ENCODE measurements at regions not wholly inside any gene's neighbourhood (a gene's known extent, or its start where the extent isn't known, plus 50 kb on each side); places are given as distances from the start of the nearest gene placed in this dataset.

GRCh38 chr16:51640196-51640595 lies 489.1 kb upstream of the SALL1 start:
- H3K9ac ChIP-seq (ENCODE audit: low read length in 5 of 5): no peak overlapping the region
- no peaks in the 10 kb centered on the region for H3K36me3 ChIP-seq (ENCODE audit: control insufficient read depth in 5 of 5, insufficient read depth in 5 of 5, low read length in 5 of 5)
- no peaks in the 10 kb centered on the region for H3K4me1 ChIP-seq (ENCODE audit: control insufficient read depth in 5 of 5, insufficient read depth in 5 of 5, low read length in 5 of 5)
- peaks cover 0 to 10% (median 0%) of the 10 kb centered on the region in 5 donors for H3K27me3 ChIP-seq (ENCODE audit: control insufficient read depth in 5 of 5, insufficient read depth in 4 of 5, low read length in 5 of 5)
- H3K9me3 ChIP-seq (ENCODE audit: control insufficient read depth in 5 of 5, low read length in 5 of 5): peaks cover 0 to 7% (median 0%) of the 10 kb centered on the region in 5 donors
- no peak overlapping the region for H3K4me3 ChIP-seq (ENCODE audit: low read depth in 1 of 5, low read length in 5 of 5)
- no peak overlapping the region for H3K27ac ChIP-seq (ENCODE audit: low read depth, low read length)

DNA sequence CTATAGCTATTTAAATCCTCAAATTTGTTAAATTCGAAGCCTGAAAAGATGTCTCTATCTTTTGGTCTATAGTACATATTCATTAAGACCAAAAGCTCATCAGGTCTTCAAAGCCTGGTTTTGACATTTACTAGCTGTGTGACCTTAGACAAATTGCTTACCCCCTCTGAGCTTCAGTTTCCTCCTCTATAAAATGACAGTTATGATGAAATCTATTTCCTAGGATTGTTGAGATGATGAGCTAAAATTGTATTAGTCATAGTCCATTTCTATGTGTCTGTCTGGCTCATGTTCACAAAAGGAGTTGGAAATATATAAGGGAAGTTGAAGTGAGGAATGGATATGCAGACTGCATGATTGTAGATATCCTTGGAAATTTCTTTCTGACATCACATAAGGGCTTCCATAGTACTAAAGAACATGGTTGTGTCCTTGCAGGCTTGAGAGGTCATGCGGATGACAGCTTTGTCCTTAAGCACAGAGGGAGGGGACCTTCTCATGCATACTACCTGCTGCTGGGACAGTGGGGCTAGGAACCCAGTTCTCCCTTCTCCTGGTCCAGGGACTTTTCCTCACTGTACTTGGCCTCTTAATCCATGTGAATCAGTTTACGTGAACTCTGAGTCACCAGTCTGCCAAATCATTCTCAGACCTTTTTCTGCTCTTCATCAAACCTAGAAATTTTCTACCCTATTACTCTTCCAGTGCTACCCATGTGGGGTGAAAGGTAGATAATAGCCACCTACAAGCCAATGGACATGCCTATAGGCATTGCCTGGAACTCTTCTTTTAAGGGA lies 487.5 kb upstream of the SALL1 start:
- peaks cover 0 to 10% (median 0%) of the 10 kb centered on the region in 5 donors for H3K27me3 ChIP-seq (ENCODE audit: control insufficient read depth in 5 of 5, insufficient read depth in 4 of 5, low read length in 5 of 5)
- H3K9ac ChIP-seq (ENCODE audit: low read length in 5 of 5): no peak overlapping the region
- peaks cover 0 to 7% (median 0%) of the 10 kb centered on the region in 5 donors for H3K9me3 ChIP-seq (ENCODE audit: control insufficient read depth in 5 of 5, low read length in 5 of 5)
- H3K36me3 ChIP-seq (ENCODE audit: control insufficient read depth in 5 of 5, insufficient read depth in 5 of 5, low read length in 5 of 5): no peaks in the 10 kb centered on the region
- H3K4me1 ChIP-seq (ENCODE audit: control insufficient read depth in 5 of 5, insufficient read depth in 5 of 5, low read length in 5 of 5): no peaks in the 10 kb centered on the region
- H3K4me3 ChIP-seq (ENCODE audit: low read depth in 1 of 5, low read length in 5 of 5): no peak overlapping the region
- H3K27ac ChIP-seq (ENCODE audit: low read depth, low read length): no peak overlapping the region

- Histone ChIP-seq H3K27ac (ENCODE audit: low read depth, low read length) (no peak overlapping the region), H3K36me3 (ENCODE audit: control insufficient read depth in 5 of 5, insufficient read depth in 5 of 5, low read length in 5 of 5) (no peaks in the 10 kb centered on the region), H3K9me3 (ENCODE audit: control insufficient read depth in 5 of 5, low read length in 5 of 5) (peaks cover 0 to 7% (median 0%) of the 10 kb centered on the region in 5 donors), H3K27me3 (ENCODE audit: control insufficient read depth in 5 of 5, insufficient read depth in 4 of 5, low read length in 5 of 5) (peaks cover 0 to 10% (median 0%) of the 10 kb centered on the region in 5 donors), H3K9ac (ENCODE audit: low read length in 5 of 5) (no peak overlapping the region), H3K4me1 (ENCODE audit: control insufficient read depth in 5 of 5, insufficient read depth in 5 of 5, low read length in 5 of 5) (no peaks in the 10 kb centered on the region), H3K4me3 (ENCODE audit: low read depth in 1 of 5, low read length in 5 of 5) (no peak overlapping the region)
These were observed 486.7 kb upstream of the SALL1 start for GRCh38 chr16:51637770-51638094.

- Histone ChIP-seq H3K27ac (ENCODE audit: low read depth, low read length) (no peak overlapping the region), H3K27me3 (ENCODE audit: control insufficient read depth in 5 of 5, insufficient read depth in 4 of 5, low read length in 5 of 5) (peaks cover 0 to 10% (median 0%) of the 10 kb centered on the region in 5 donors), H3K9ac (ENCODE audit: low read length in 5 of 5) (no peak overlapping the region), H3K4me3 (ENCODE audit: low read depth in 1 of 5, low read length in 5 of 5) (no peak overlapping the region), H3K36me3 (ENCODE audit: control insufficient read depth in 5 of 5, insufficient read depth in 5 of 5, low read length in 5 of 5) (no peaks in the 10 kb centered on the region), H3K9me3 (ENCODE audit: control insufficient read depth in 5 of 5, low read length in 5 of 5) (peaks cover 0 to 7% (median 0%) of the 10 kb centered on the region in 5 donors), H3K4me1 (ENCODE audit: control insufficient read depth in 5 of 5, insufficient read depth in 5 of 5, low read length in 5 of 5) (no peaks in the 10 kb centered on the region)
These were observed 486.1 kb upstream of the SALL1 start for GRCh38 chr16:51636920-51637769.

GRCh38 chr16:51635181-51635580 lies 484.1 kb upstream of the SALL1 start:
- Histone ChIP-seq H3K4me1 (ENCODE audit: control insufficient read depth in 5 of 5, insufficient read depth in 5 of 5, low read length in 5 of 5) (no peaks in the 10 kb centered on the region), H3K36me3 (ENCODE audit: control insufficient read depth in 5 of 5, insufficient read depth in 5 of 5, low read length in 5 of 5) (no peaks in the 10 kb centered on the region), H3K9me3 (ENCODE audit: control insufficient read depth in 5 of 5, low read length in 5 of 5) (peaks cover 0 to 5% (median 3%) of the 10 kb centered on the region in 5 donors), H3K27me3 (ENCODE audit: control insufficient read depth in 5 of 5, insufficient read depth in 4 of 5, low read length in 5 of 5) (peaks cover 0 to 10% (median 0%) of the 10 kb centered on the region in 5 donors), H3K27ac (ENCODE audit: low read depth, low read length) (no peak overlapping the region), H3K9ac (ENCODE audit: low read length in 5 of 5) (no peak overlapping the region), H3K4me3 (ENCODE audit: low read depth in 1 of 5, low read length in 5 of 5) (no peak overlapping the region)

DNA sequence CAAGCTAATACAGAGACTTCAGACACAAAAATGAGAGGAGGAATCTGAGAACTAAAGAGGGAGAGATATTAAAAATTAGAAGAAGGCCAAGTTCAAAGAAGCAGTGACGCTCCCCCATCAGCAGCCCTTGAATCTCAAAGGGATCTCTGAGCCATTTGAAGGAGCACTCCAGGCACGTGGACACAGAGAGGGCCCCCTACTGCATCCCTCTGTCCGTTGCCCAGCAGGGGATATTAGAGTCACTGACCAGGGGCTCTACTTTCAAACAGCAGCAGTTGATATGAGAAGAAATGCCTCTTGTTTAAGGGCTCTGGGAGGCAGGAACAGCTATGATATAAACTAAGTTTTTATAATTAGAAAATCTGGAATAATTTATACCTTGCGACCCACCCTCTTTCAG lies 479.0 kb upstream of the SALL1 start:
- Histone ChIP-seq H3K4me3 (ENCODE audit: low read depth in 1 of 5, low read length in 5 of 5) (no peak overlapping the region), H3K9me3 (ENCODE audit: control insufficient read depth in 5 of 5, low read length in 5 of 5) (peaks cover 0 to 3% (median 0%) of the 10 kb centered on the region in 5 donors), H3K27ac (ENCODE audit: low read depth, low read length) (no peak overlapping the region), H3K4me1 (ENCODE audit: control insufficient read depth in 5 of 5, insufficient read depth in 5 of 5, low read length in 5 of 5) (no peaks in the 10 kb centered on the region), H3K36me3 (ENCODE audit: control insufficient read depth in 5 of 5, insufficient read depth in 5 of 5, low read length in 5 of 5) (no peaks in the 10 kb centered on the region), H3K9ac (ENCODE audit: low read length in 5 of 5) (no peak overlapping the region), H3K27me3 (ENCODE audit: control insufficient read depth in 5 of 5, insufficient read depth in 4 of 5, low read length in 5 of 5) (no peaks in the 10 kb centered on the region)

GRCh38 chr16:51629576-51629975 lies 478.5 kb upstream of the SALL1 start:
- Histone ChIP-seq H3K27ac (ENCODE audit: low read depth, low read length) (no peak overlapping the region), H3K36me3 (ENCODE audit: control insufficient read depth in 5 of 5, insufficient read depth in 5 of 5, low read length in 5 of 5) (no peaks in the 10 kb centered on the region), H3K27me3 (ENCODE audit: control insufficient read depth in 5 of 5, insufficient read depth in 4 of 5, low read length in 5 of 5) (no peaks in the 10 kb centered on the region), H3K4me3 (ENCODE audit: low read depth in 1 of 5, low read length in 5 of 5) (no peak overlapping the region), H3K9ac (ENCODE audit: low read length in 5 of 5) (no peak overlapping the region), H3K9me3 (ENCODE audit: control insufficient read depth in 5 of 5, low read length in 5 of 5) (peaks cover 0 to 3% (median 0%) of the 10 kb centered on the region in 5 donors), H3K4me1 (ENCODE audit: control insufficient read depth in 5 of 5, insufficient read depth in 5 of 5, low read length in 5 of 5) (no peaks in the 10 kb centered on the region)

DNA sequence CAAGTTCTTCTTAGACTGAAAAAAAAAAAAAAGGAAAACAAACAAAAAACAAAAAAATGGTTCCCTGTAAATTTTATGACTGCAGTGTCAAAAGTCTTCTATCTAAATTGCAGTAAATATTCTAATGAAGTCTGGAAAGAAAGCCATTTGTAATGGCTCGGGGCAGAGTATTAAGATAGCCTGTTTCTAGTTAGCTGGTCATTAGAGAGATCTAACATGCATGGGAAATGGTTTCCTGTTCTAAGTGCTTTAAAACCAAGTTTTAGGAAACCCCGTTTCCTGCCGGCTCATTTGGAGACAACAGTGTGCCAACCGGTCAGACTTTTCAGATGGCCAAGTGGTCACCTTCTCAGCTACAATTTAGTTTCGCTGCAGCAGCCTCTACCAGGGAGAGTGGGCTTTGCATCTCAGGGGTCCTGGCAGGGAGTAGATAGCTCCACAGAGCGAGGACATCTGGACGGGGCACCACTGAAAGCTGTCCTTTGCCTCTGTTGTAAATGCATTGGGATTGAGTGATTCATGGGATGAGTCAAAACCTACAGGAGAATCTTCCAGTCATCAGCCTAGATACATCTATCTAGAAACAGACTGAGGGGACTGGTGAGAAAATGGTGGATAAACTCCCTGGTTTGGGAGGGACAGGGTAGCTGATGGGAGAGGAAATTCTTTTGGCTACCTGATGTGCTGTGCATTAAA lies 473.2 kb upstream of the SALL1 start:
- no peaks in the 10 kb centered on the region for H3K4me1 ChIP-seq (ENCODE audit: control insufficient read depth in 5 of 5, insufficient read depth in 5 of 5, low read length in 5 of 5)
- H3K9me3 ChIP-seq (ENCODE audit: control insufficient read depth in 5 of 5, low read length in 5 of 5): peaks cover 0 to 3% (median 0%) of the 10 kb centered on the region in 5 donors
- no peak overlapping the region for H3K27ac ChIP-seq (ENCODE audit: low read depth, low read length)
- no peaks in the 10 kb centered on the region for H3K27me3 ChIP-seq (ENCODE audit: control insufficient read depth in 5 of 5, insufficient read depth in 4 of 5, low read length in 5 of 5)
- no peak overlapping the region for H3K9ac ChIP-seq (ENCODE audit: low read length in 5 of 5)
- H3K36me3 ChIP-seq (ENCODE audit: control insufficient read depth in 5 of 5, insufficient read depth in 5 of 5, low read length in 5 of 5): no peaks in the 10 kb centered on the region
- no peak overlapping the region for H3K4me3 ChIP-seq (ENCODE audit: low read depth in 1 of 5, low read length in 5 of 5)

GRCh38 chr16:51621610-51622009 lies 470.5 kb upstream of the SALL1 start:
- H3K4me3 ChIP-seq (ENCODE audit: low read depth in 1 of 5, low read length in 5 of 5): no peak overlapping the region
- no peaks in the 10 kb centered on the region for H3K36me3 ChIP-seq (ENCODE audit: control insufficient read depth in 5 of 5, insufficient read depth in 5 of 5, low read length in 5 of 5)
- H3K27ac ChIP-seq (ENCODE audit: low read depth, low read length): no peak overlapping the region
- H3K4me1 ChIP-seq (ENCODE audit: control insufficient read depth in 5 of 5, insufficient read depth in 5 of 5, low read length in 5 of 5): no peaks in the 10 kb centered on the region
- no peaks in the 10 kb centered on the region for H3K27me3 ChIP-seq (ENCODE audit: control insufficient read depth in 5 of 5, insufficient read depth in 4 of 5, low read length in 5 of 5)
- H3K9ac ChIP-seq (ENCODE audit: low read length in 5 of 5): no peak overlapping the region
- H3K9me3 ChIP-seq (ENCODE audit: control insufficient read depth in 5 of 5, low read length in 5 of 5): peaks cover 0 to 3% (median 0%) of the 10 kb centered on the region in 5 donors

All from subcutaneous abdominal adipose tissue (tissue), 5 donors.